Neural cell (in vitro differentiated cells): ENCODE measurements at regions not wholly inside any gene's neighbourhood (a gene's known extent, or its start where the extent isn't known, plus 50 kb on each side); places are given as distances from the start of the nearest gene placed in this dataset.

Source experiments
- H2AFZ ChIP-seq: fragments of 200-600, 300-800 bp; sonication (generic), shearing (Covaris generic); 2 replicates; pipeline ENCODE4 v1.6.0; 2014; ENCODE audit warnings: low read depth, mild to moderate bottlenecking, antibody characterized with exemption, low read length, moderate library complexity
- H3F3A ChIP-seq: fragments of 200-600 bp; shearing (Covaris generic); 2 replicates; pipeline ENCODE4 v1.6.1; 2016; ENCODE audit warnings: mild to moderate bottlenecking, moderate library complexity, mixed read lengths, antibody characterized with exemption, low read length; ENCODE audit not compliant: insufficient read depth, poor library complexity, severe bottlenecking
- H3K27ac ChIP-seq: fragments of 200-600, 300-800 bp; sonication (generic), shearing (Covaris generic); 2 replicates; pipeline ENCODE4 v1.5.1; 2014; ENCODE audit warnings: mild to moderate bottlenecking, low read length, moderate library complexity
- H3K27me3 ChIP-seq: fragments of 300-800, 200-600 bp; sonication (generic), shearing (Covaris generic); 2 replicates; pipeline ENCODE4 v1.6.0; 2014; ENCODE audit warnings: mild to moderate bottlenecking, low read depth, low read length, moderate library complexity; ENCODE audit not compliant: insufficient read depth
- H3K36me3 ChIP-seq: fragments of 300-800, 200-600 bp; sonication (generic), shearing (Covaris generic); 2 replicates; pipeline ENCODE4 v1.5.1; 2014; ENCODE audit warnings: mild to moderate bottlenecking, antibody characterized with exemption, low read length, moderate library complexity; ENCODE audit not compliant: insufficient read depth
- H3K4me2 ChIP-seq: fragments of 300-800, 200-600 bp; sonication (generic), shearing (Covaris generic); 2 replicates; pipeline ENCODE4 v1.6.0; 2014; ENCODE audit warnings: mild to moderate bottlenecking, low read length
- H3K4me3 ChIP-seq: fragments of 300-800, 200-600 bp; sonication (generic), shearing (Covaris generic); 2 replicates; pipeline ENCODE4 v1.5.1; 2014; ENCODE audit warnings: mild to moderate bottlenecking, low read length, moderate library complexity
- H3K79me2 ChIP-seq: fragments of 200-600 bp; shearing (Covaris generic); replicated peaks from 2 replicates; pipeline ENCODE4 v1.6.0; 2014; ENCODE audit warnings: mild to moderate bottlenecking, low read length, moderate library complexity; ENCODE audit not compliant: insufficient read depth
- H3K9ac ChIP-seq: fragments of 300-800, 200-600 bp; sonication (generic), shearing (Covaris generic); 2 replicates; pipeline ENCODE4 v1.6.1; 2016; ENCODE audit warnings: mild to moderate bottlenecking, low read length, mixed read lengths
- H3K9me2 ChIP-seq: fragments of 200-600 bp; shearing (Covaris generic); 2 replicates; pipeline ENCODE4 v1.6.1; 2016; ENCODE audit warnings: mild to moderate bottlenecking, low read length, mixed read lengths; ENCODE audit not compliant: insufficient read depth
- H3K9me3 ChIP-seq: fragments of 200-600, 300-800 bp; sonication (generic), shearing (Covaris generic); 2 replicates; pipeline ENCODE4 v1.6.1; 2016; ENCODE audit warnings: mild to moderate bottlenecking, mixed run types, low read length, moderate library complexity, mixed read lengths
- H4K20me1 ChIP-seq: fragments of 200-600 bp; shearing (Covaris generic); 2 replicates; pipeline ENCODE4 v1.6.1; 2016; ENCODE audit warnings: mild to moderate bottlenecking, mixed run types; ENCODE audit not compliant: insufficient read depth
- CTCF ChIP-seq: fragments of 450-650 bp; IDR thresholded peaks from 2 replicates; pipeline ENCODE4 v1.5.1; 2014; ENCODE audit warnings: antibody characterized with exemption, mild to moderate bottlenecking, moderate library complexity; ENCODE audit not compliant: poor library complexity, severe bottlenecking
- EP300 ChIP-seq: fragments of 450-650 bp; conservative IDR thresholded peaks from 2 replicates; pipeline ENCODE4 v1.6.1; 2014; ENCODE audit warnings: antibody characterized with exemption, mild to moderate bottlenecking, moderate library complexity; ENCODE audit not compliant: poor library complexity, severe bottlenecking
- EZH2 ChIP-seq: fragments of 200-600, 300-800 bp; shearing (Covaris generic), sonication (generic); IDR thresholded peaks from 2 replicates; pipeline ENCODE4 v1.6.1; 2014; ENCODE audit warnings: antibody characterized with exemption, low read length, borderline replicate concordance, mild to moderate bottlenecking; ENCODE audit not compliant: insufficient read depth, poor library complexity, severe bottlenecking
- MXI1 ChIP-seq: fragments of 450-650 bp; conservative IDR thresholded peaks from 2 replicates; pipeline ENCODE4 v1.6.1; 2014; ENCODE audit warnings: antibody characterized with exemption, mild to moderate bottlenecking; ENCODE audit not compliant: poor library complexity, severe bottlenecking
- POLR2AphosphoS5 ChIP-seq: IDR thresholded peaks from 2 replicates; pipeline ENCODE4 v1.6.1; 2012
- RAD21 ChIP-seq: fragments of 450-650 bp; conservative IDR thresholded peaks from 2 replicates; pipeline ENCODE4 v1.6.1; 2014; ENCODE audit warnings: antibody characterized with exemption, mild to moderate bottlenecking, moderate library complexity
- SMC3 ChIP-seq: fragments of 450-650 bp; conservative IDR thresholded peaks from 2 replicates; pipeline ENCODE4 v1.6.1; 2014; ENCODE audit warnings: antibody characterized with exemption, mild to moderate bottlenecking, moderate library complexity; ENCODE audit not compliant: poor library complexity
- TAF1 ChIP-seq: IDR thresholded peaks from 2 replicates; pipeline ENCODE4 v1.6.1; 2012; ENCODE audit warnings: low read depth
- TF ChIP-seq, protein P1 (sequence below): IDR thresholded peaks from 2 replicates; pipeline ENCODE4 v1.6.1; 2012; ENCODE audit warnings: borderline replicate concordance

DNA sequence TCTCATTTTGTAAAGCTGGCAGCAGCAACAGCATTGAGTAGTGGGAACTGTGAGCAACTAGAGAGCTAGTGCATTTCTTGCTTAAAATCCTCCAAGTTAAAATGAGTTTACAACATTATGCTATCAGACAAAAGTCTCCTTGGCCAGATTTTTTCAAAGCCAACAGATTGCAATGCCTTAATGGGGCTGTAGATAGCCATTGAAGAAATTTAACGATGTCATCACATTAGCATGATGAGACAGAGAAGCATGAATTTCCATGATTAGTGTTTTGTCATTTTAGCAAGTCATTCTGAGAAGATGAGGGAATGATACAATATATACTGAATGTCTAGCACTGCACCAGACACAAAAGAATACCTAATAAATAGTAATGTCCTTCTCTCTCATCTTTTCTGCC lies 307.5 kb upstream of the REG3G start:
- Histone ChIP-seq H4K20me1 (no peaks in the 10 kb centered on the region), H3K4me2 (no peak overlapping the region), H3K4me3 (no peak overlapping the region), H3K27me3 (no peaks in the 10 kb centered on the region), H3K79me2 (no peaks in the 10 kb centered on the region), H3K9me3 (no peaks in the 10 kb centered on the region), H3K27ac (peak overlapping the region; percentile 2), H3K9ac (no peak overlapping the region), H3K36me3 (no peaks in the 10 kb centered on the region), H3F3A (no peaks in the 10 kb centered on the region), H2AFZ (no peak overlapping the region), H3K9me2 (no peaks in the 10 kb centered on the region)
- TF ChIP-seq EP300 (no peak), EZH2 (no peak), POLR2AphosphoS5 (no peak), MXI1 (no peak), CTCF (no peak), TAF1 (no peak), SMC3 (no peak), RAD21 (no peak)
- TF ChIP-seq, protein P1, sequence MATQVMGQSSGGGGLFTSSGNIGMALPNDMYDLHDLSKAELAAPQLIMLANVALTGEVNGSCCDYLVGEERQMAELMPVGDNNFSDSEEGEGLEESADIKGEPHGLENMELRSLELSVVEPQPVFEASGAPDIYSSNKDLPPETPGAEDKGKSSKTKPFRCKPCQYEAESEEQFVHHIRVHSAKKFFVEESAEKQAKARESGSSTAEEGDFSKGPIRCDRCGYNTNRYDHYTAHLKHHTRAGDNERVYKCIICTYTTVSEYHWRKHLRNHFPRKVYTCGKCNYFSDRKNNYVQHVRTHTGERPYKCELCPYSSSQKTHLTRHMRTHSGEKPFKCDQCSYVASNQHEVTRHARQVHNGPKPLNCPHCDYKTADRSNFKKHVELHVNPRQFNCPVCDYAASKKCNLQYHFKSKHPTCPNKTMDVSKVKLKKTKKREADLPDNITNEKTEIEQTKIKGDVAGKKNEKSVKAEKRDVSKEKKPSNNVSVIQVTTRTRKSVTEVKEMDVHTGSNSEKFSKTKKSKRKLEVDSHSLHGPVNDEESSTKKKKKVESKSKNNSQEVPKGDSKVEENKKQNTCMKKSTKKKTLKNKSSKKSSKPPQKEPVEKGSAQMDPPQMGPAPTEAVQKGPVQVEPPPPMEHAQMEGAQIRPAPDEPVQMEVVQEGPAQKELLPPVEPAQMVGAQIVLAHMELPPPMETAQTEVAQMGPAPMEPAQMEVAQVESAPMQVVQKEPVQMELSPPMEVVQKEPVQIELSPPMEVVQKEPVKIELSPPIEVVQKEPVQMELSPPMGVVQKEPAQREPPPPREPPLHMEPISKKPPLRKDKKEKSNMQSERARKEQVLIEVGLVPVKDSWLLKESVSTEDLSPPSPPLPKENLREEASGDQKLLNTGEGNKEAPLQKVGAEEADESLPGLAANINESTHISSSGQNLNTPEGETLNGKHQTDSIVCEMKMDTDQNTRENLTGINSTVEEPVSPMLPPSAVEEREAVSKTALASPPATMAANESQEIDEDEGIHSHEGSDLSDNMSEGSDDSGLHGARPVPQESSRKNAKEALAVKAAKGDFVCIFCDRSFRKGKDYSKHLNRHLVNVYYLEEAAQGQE = no peak

DNA sequence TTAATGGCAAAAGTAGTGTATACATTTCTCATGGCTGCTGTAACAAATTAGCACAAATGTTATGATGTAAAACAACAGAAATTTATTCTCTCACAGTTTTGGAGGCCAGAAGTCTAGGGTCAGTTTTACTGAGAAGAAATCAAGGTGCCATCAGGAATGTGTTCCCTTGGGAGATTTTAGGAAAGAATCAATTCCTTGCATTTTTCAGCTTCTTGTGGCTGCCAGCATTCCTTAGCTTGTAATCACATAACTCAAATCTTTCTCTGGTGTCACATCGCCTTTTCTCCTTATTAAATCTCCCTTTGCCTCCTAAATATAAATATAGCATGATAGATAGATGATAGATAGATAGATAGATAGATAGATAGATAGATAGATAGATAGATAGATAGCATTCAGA lies 307.0 kb upstream of the REG3G start:
- no peak overlapping the region for H2AFZ ChIP-seq
- H3K27me3 ChIP-seq = no peaks in the 10 kb centered on the region
- H3K27ac ChIP-seq = peak overlapping the region; percentile 2
- H3K36me3 ChIP-seq = no peaks in the 10 kb centered on the region
- no peaks in the 10 kb centered on the region for H4K20me1 ChIP-seq
- H3K9me3 ChIP-seq = no peaks in the 10 kb centered on the region
- no peaks in the 10 kb centered on the region for H3F3A ChIP-seq
- no peaks in the 10 kb centered on the region for H3K9me2 ChIP-seq
- H3K9ac ChIP-seq = no peak overlapping the region
- no peak overlapping the region for H3K4me2 ChIP-seq
- no peak overlapping the region for H3K4me3 ChIP-seq
- no peaks in the 10 kb centered on the region for H3K79me2 ChIP-seq
- TF ChIP-seq RAD21 = no peak
- TF ChIP-seq POLR2AphosphoS5 = no peak
- TF ChIP-seq, protein P1 = no peak
- TF ChIP-seq EZH2 = no peak
- TF ChIP-seq TAF1 = no peak
- no peak for TF ChIP-seq MXI1
- TF ChIP-seq EP300 = no peak
- no peak for TF ChIP-seq SMC3
- no peak for TF ChIP-seq CTCF
